ENCODE measurements at regions not wholly inside any gene's neighbourhood (a gene's known extent, or its start where the extent isn't known, plus 50 kb on each side); places are given as distances from the start of the nearest gene placed in this dataset.

- no peaks in the 10 kb centered on the region for H3K27me3 ChIP-seq (ENCODE audit: insufficient read depth, low read length, poor library complexity, severe bottlenecking)
- ChIA-PET POLR2A (no interaction called here), CTCF (no interaction called here)
- Mint-ChIP-seq H3K27ac (no peak overlapping the region), H3K27me3 (peaks cover 1 to 4% of the 10 kb centered on the region in 2 donors), H3K4me1 (no peaks in the 10 kb centered on the region), H3K9me3 (peaks cover 13 to 27% (median 18%) of the 10 kb centered on the region in 5 donors), H3K4me3 (no peak overlapping the region), H3K36me3 (no peaks in the 10 kb centered on the region)
- H3K36me3 ChIP-seq (ENCODE audit: insufficient read depth, low read length), result no peaks in the 10 kb centered on the region
- no peaks in the 10 kb centered on the region for H3K4me1 ChIP-seq (ENCODE audit: insufficient read depth, low read length)
- H3K9me3 ChIP-seq (ENCODE audit: low read length), result peaks cover 5% of the 10 kb centered on the region
- H3K4me3 ChIP-seq (ENCODE audit: low read length), result no peak overlapping the region
- DNase-seq, result no peak
- H3K27ac ChIP-seq (ENCODE audit: low read depth, low read length), result no peak overlapping the region
Observed at GRCh38 chr5:122259995-122260394, 52.0 kb upstream of the SNCAIP start.

GRCh38 chr5:122262103-122262502 lies 49.9 kb upstream of the SNCAIP start:
- Histone ChIP-seq H3K9me3 (ENCODE audit: low read length) (no peaks in the 10 kb centered on the region), H3K4me1 (ENCODE audit: insufficient read depth, low read length) (no peaks in the 10 kb centered on the region), H3K36me3 (ENCODE audit: insufficient read depth, low read length) (no peaks in the 10 kb centered on the region), H3K4me3 (ENCODE audit: low read length) (no peak overlapping the region), H3K27ac (ENCODE audit: low read depth, low read length) (no peak overlapping the region), H3K27me3 (ENCODE audit: insufficient read depth, low read length, poor library complexity, severe bottlenecking) (no peaks in the 10 kb centered on the region)
- ChIA-PET CTCF (no interaction called here), POLR2A (no interaction called here)
- H3K9me3 Mint-ChIP-seq, result peaks cover 0 to 9% (median 7%) of the 10 kb centered on the region in 5 donors
- DNase-seq, result no peak
- H3K27me3 Mint-ChIP-seq, result peaks cover 1 to 4% of the 10 kb centered on the region in 2 donors
- H3K4me1 Mint-ChIP-seq, result no peaks in the 10 kb centered on the region
- H3K27ac Mint-ChIP-seq, result no peak overlapping the region
- no peak overlapping the region for H3K4me3 Mint-ChIP-seq
- H3K36me3 Mint-ChIP-seq, result no peaks in the 10 kb centered on the region

Data from CD8-positive, alpha-beta memory T cell (primary cell).